ENCODE measurements at regions not wholly inside any gene's neighbourhood (a gene's known extent, or its start where the extent isn't known, plus 50 kb on each side); places are given as distances from the start of the nearest gene placed in this dataset.

DNA sequence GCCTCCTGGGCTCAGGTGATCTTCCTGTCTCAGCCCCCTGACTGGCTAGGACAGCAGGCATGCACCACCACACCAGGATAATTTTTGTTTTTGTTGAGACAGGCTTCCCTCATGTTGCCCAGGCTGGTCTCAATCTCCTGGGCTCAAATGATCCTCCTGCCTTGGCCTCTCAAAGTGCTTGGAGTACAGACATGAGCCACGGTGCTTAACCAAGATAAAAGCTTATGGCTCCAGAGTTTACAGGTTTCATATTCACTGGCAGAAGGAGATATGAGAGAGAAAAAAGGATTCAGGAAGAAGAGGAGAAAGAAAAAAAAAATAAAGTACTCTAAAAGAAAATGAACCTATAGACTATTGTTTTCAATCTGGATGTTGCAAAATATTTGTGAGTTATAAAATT is 748.8 kb upstream of the NCAM2 start:
- H3K4me1 ChIP-seq = no peaks in the 10 kb centered on the region
- no peak for TF ChIP-seq POLR2AphosphoS5 (IDR thresholded peaks at IDR 0.05)
- TF ChIP-seq EP300 (IDR thresholded peaks at IDR 0.05; ENCODE audit: low read depth) = no peak
- TF ChIP-seq POLR2A (IDR thresholded peaks at IDR 0.05) = no peak
- TF ChIP-seq, protein P1, sequence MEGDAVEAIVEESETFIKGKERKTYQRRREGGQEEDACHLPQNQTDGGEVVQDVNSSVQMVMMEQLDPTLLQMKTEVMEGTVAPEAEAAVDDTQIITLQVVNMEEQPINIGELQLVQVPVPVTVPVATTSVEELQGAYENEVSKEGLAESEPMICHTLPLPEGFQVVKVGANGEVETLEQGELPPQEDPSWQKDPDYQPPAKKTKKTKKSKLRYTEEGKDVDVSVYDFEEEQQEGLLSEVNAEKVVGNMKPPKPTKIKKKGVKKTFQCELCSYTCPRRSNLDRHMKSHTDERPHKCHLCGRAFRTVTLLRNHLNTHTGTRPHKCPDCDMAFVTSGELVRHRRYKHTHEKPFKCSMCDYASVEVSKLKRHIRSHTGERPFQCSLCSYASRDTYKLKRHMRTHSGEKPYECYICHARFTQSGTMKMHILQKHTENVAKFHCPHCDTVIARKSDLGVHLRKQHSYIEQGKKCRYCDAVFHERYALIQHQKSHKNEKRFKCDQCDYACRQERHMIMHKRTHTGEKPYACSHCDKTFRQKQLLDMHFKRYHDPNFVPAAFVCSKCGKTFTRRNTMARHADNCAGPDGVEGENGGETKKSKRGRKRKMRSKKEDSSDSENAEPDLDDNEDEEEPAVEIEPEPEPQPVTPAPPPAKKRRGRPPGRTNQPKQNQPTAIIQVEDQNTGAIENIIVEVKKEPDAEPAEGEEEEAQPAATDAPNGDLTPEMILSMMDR (IDR thresholded peaks at IDR 0.05) = no peak
- H3K4me3 ChIP-seq = no peak overlapping the region
- in situ Hi-C loops (cut with MboI; ENCODE audit: low pct_ligation_motif_present in 1 of 4, low pct_unique_long_range_greater_than_20kb in 1 of 4, low sequenced_read_pairs in 3 of 4) = no loop called here
- WGBS, 2 donors (ENCODE audit: low coverage in 1 of 2) = 74 to 83% methylated on average over 1 of the region's 1 CpG
- no peaks in the 10 kb centered on the region for H3K36me3 ChIP-seq
- no peaks in the 10 kb centered on the region for H3K27me3 ChIP-seq
- H3K9me3 ChIP-seq = no peaks in the 10 kb centered on the region
- intact Hi-C loops (cut with DNase I; ENCODE audit: low total_unique reads) = no loop called here
- H3K27ac ChIP-seq = no peak overlapping the region
- DNase-seq = no peak

DNA sequence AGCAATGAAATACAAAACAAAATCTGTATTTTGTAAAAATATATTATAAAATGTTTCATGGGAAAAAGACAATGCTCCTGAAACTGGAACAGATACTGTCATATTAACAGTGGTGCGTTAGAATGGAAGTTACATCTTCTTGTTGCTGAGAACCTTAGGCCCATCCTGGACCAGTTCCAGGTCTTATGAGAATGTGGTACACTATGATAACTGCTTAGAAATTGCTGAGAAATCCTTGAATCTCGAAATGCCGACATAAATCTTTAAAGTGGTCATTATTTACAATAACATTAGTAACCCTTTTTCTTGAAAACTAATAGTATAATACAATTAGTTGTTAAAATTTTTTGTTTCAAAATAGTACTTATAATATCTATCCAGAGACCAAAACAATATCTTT is 747.9 kb upstream of the NCAM2 start:
- H3K27me3 ChIP-seq = no peaks in the 10 kb centered on the region
- TF ChIP-seq, protein P1 (IDR thresholded peaks at IDR 0.05) = no peak
- TF ChIP-seq EP300 (IDR thresholded peaks at IDR 0.05; ENCODE audit: low read depth) = no peak
- no peak for TF ChIP-seq POLR2AphosphoS5 (IDR thresholded peaks at IDR 0.05)
- no peak for TF ChIP-seq POLR2A (IDR thresholded peaks at IDR 0.05)
- H3K4me1 ChIP-seq = no peaks in the 10 kb centered on the region
- H3K4me3 ChIP-seq = no peak overlapping the region
- DNase-seq = no peak
- WGBS, 2 donors (ENCODE audit: low coverage in 1 of 2) = 42 to 50% methylated on average over 2 to 3 of the region's 3 CpGs
- in situ Hi-C loops (cut with MboI; ENCODE audit: low pct_ligation_motif_present in 1 of 4, low pct_unique_long_range_greater_than_20kb in 1 of 4, low sequenced_read_pairs in 3 of 4) (no loop called here), intact Hi-C loops (cut with DNase I; ENCODE audit: low total_unique reads) (loop anchor here (5.0 kb wide), 1 partner anchor 352 kb away; no protein-coding TSS in a partner anchor)
- H3K9me3 ChIP-seq = no peaks in the 10 kb centered on the region
- H3K36me3 ChIP-seq = no peaks in the 10 kb centered on the region
- no peak overlapping the region for H3K27ac ChIP-seq

DNA sequence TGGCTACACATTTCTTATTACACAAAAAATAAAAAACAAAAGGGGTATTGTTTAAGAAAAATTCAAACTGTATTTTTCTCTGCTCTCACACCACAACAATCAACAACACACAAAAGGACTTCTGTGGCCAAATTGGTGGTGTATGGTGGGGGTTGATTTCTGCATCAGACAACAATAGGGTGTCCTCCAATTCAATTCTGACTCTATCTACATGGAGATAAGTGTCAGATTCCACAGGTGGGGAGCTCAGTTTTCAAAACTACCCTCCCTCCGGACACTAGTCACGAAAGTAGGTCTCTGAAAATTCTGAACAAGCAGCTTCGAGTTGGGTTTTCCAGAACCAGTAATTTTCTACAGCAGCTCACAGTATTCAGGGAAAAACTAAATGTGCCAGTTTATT is 744.9 kb upstream of the NCAM2 start:
- Histone ChIP-seq H3K4me1 (peaks cover 0 to 4% (median 0%) of the 10 kb centered on the region in 4 donors), H3K4me3 (no peak overlapping the region), H3K27ac (no peak overlapping the region), H3K9me3 (no peaks in the 10 kb centered on the region), H3K36me3 (no peaks in the 10 kb centered on the region), H3K27me3 (no peaks in the 10 kb centered on the region)
- WGBS, 2 donors (ENCODE audit: low coverage in 1 of 2) = 89 to 100% methylated on average over 3 of the region's 3 CpGs
- in situ Hi-C loops (cut with MboI; ENCODE audit: low pct_ligation_motif_present in 1 of 4, low pct_unique_long_range_greater_than_20kb in 1 of 4, low sequenced_read_pairs in 3 of 4) (no loop called here), intact Hi-C loops (cut with DNase I; ENCODE audit: low total_unique reads) (loop anchor here (5.0 kb wide), 1 partner anchor 349 kb away; no protein-coding TSS in a partner anchor)
- DNase-seq = no peak
- TF ChIP-seq EP300 (IDR thresholded peaks at IDR 0.05; ENCODE audit: low read depth) (no peak), POLR2AphosphoS5 (IDR thresholded peaks at IDR 0.05) (no peak), POLR2A (IDR thresholded peaks at IDR 0.05) (no peak)
- TF ChIP-seq, protein P1 (IDR thresholded peaks at IDR 0.05) = no peak

DNA sequence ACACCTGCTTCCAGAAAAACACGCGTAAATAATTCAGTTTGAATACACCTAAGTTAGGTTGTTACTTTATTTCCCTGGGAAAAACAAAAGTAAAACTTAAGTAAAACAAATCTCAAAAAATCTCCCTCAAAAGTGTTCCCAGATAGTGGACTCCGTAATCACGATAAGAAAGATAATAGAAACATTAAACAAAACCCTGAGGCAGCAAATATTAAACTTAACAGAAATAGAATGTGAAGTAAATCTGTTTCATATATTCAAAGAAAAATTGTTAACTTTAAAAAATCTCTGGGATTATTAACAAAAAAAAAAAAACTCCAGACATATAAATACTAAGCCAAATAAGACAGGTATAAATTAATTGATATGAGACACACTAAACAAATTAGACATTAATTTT is 743.2 kb upstream of the NCAM2 start:
- no peaks in the 10 kb centered on the region for H3K9me3 ChIP-seq
- no peak for TF ChIP-seq EP300 (IDR thresholded peaks at IDR 0.05; ENCODE audit: low read depth)
- no peak for TF ChIP-seq POLR2A (IDR thresholded peaks at IDR 0.05)
- TF ChIP-seq, protein P1 (IDR thresholded peaks at IDR 0.05) = no peak
- no peak for TF ChIP-seq POLR2AphosphoS5 (IDR thresholded peaks at IDR 0.05)
- H3K36me3 ChIP-seq = no peaks in the 10 kb centered on the region
- 93% methylated on average over 4 of the region's 4 CpGs for WGBS, 2 donors (ENCODE audit: low coverage in 1 of 2)
- in situ Hi-C loops (cut with MboI; ENCODE audit: low pct_ligation_motif_present in 1 of 4, low pct_unique_long_range_greater_than_20kb in 1 of 4, low sequenced_read_pairs in 3 of 4) (no loop called here), intact Hi-C loops (cut with DNase I; ENCODE audit: low total_unique reads) (loop anchor here (5.0 kb wide), 1 partner anchor 347 kb away; no protein-coding TSS in a partner anchor)
- no peak overlapping the region for H3K4me3 ChIP-seq
- no peaks in the 10 kb centered on the region for H3K27me3 ChIP-seq
- H3K27ac ChIP-seq = no peak overlapping the region
- H3K4me1 ChIP-seq = peaks cover 0 to 11% (median 0%) of the 10 kb centered on the region in 4 donors
- no peak for DNase-seq
